HL-60/S4 treated with retinoic acid at 250 ng/mL for 4 days and 3 days (cell line): ENCODE measurements at regions not wholly inside any gene's neighbourhood (a gene's known extent, or its start where the extent isn't known, plus 50 kb on each side); places are given as distances from the start of the nearest gene placed in this dataset.
"Not testable (repeated sequence)": the region's sequence is repeated elsewhere in the genome, so short reads cannot be mapped to it uniquely, and the experiment has no call there.

Experiments
- in situ Hi-C: fragments of 300-500 bp; cut with MboI; formaldehyde crosslinking; loops from 2 replicates; pipeline ENCODE4 v1.7.0; 2022; ENCODE audit warnings: low sequenced_read_pairs

DNA sequence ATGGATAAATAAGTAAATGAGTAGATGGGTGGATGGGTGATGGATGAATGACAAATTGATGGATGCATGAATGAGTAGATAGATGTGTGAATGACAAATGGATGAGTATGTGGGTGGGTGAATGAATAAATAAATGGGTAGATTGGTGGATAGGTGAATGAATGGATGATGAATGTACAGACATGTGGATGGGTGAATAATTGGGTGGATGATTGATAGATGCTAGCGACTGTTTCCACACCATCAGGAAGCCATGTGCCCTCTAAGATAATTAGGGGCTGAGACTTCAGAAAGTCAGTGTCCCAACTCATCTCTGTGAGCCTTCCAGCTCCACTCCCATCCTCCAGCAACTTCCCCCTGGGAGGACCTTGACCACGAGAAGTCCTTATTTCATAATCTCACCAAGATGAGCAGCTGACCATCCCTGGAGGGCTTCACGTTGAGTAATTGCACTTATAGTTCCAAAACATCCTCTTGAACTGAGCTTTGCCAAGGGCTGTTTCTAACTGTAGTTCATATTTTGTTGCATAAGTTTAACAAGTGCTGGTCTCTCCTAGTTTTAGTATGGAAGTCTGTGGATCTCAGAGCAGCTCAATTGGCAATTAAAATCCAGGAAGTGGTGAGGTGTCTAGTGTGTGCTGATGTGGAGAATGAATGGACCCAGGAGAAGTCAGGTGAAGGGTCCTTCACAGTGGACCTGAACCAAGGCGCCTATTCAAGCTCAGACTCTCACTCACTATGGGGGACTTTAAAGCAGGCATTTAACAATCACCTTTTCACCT lies 295.7 kb downstream of the ADGRD1 start:
- in situ Hi-C loops = no loop called here

DNA sequence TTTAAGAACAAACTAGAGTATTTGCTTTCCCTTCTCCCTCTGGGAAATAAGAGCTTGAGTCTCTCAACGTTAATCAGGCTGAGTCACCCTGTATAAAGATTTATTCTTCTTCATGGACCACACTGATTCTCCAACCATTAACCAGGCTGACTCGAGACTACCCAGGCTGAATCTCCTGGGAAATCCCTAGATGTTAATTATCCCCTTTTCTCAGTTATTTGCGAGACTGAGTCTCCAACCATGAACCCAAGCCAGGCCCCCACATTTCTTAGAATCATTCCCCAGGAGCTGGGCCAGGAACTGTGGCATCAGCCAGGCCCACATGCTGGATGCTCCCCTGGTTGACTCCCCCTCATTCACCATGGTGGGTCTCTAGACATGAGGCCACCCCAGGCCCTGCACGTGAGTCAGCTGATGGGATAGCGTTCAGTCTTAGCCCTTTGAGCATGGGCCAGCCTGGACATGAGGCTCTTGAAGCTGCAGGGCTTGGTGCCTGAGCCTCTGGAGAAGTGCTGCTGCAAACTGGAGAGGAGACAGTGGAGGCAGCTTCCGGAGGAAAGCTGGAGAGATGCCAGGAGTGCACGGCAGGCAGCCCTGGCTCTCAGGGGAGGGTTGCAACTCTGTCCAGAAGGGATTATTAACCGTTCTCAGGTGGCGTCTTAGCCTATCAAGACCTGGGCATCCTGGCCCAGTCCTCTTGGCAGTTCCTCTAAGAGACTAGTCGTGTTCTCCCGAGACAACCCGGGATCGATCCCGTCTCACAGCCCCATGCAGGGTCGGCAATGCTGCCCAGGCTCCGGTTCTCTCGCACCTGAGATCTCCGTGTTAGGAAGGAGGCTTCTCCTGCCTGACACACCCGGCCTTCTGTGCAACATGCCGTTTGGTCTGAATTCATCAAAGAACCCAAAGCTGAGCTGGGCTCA lies 296.6 kb downstream of the ADGRD1 start:
- in situ Hi-C loops = no loop called here

DNA sequence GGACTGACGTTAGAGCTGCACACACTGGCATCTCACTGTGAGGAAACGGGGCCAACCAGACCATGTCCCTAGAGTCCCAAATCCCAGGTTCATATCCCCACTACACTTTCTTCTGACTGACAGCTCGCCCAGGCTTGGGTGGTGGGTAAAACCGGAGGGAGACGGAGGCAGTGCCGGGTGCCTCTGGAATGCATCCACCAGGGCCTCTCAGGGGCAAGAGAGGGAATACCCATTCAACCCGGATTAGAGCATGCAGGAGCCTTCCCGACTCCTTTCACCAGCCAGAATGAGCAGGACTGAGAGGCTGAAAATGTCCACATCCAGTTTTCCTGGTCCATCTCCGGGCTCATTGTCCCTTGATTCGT lies 297.2 kb downstream of the ADGRD1 start:
- in situ Hi-C loops = no loop called here

DNA sequence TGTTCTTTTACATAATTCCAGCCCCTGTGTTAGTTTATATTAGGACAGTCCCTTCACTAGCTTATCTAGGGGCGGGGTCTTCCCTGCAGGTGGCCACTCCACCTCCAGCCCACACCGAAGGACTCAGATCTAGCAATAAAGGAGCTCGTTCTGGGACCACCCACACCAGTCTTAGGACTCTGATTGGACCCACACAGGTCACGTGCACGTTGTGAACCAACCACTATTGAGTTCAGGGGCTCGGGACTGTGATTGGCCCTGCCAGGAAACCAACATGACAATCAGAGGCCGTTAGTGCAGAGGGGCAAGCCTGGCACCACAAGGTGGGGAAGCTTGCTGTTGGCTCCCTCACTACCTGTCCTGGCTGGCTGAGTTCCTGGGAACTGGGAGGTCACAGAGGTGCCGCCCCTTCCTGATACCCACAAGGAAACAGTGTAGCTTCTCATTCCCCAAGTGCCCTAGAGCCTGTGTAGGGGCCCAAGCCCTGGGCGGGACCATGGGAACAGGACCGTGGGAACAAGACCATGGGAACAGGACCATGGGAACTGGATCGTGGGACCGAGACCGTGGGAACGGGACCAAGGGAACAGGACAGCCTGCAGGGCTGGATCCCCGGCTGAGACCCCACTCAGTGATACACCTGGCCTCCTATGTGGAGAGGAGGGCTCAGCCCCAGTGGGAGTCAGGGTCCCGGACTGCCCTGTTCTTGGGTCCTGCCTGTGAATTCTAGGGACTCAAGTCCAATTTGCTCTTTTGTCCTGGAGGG lies 297.8 kb downstream of the ADGRD1 start:
- in situ Hi-C loops = no loop called here

DNA sequence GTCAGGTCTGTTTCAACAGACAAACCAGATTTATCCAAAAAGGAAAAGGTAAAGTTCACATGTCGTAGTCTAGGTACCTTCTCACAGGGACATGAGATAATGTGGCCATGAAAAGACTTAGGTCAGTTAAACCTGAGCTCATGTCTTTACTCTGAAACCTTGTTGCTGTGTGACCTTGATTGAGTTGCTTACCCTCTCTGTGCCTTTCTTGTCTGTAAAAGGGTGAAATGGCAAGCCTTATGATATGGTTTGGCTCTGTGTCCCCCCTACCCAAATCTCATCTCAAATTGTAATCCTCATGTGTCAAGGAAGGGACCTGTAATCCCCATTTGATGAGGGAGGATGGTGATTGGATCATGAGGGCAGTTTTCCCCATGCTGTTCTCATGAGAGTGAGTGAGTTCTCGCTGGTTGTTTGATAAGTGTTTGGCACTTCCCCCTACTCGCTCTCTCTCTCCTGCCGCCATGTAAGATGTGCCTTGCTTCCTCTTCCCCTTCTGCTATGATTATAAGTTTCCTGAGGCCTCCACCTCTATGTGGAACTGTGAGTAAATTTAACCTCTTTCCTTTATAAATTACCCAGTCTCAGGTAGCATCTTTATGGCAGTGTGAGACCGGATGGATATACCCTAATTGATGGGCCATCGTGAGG lies 299.8 kb downstream of the ADGRD1 start:
- in situ Hi-C loops = no loop called here

DNA sequence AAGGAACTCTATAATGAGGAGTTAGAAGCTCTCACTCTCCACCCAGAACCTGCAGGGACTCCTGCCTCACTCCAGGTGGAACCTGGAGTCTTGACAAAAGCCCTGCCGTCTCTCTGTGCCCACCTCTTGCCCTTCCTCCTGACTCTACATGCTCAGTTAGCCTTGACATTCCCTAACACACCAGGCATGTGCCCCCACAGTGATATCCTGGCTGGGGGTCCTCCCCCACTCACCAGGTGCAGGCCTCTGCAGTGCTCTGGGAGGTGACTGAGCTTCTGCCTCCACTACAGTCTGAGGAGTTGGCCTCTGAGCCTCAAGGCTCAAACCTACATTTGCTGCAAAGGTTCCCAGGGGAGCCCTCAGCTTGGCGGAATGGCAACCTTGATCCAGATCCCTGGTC lies 300.7 kb downstream of the ADGRD1 start:
- in situ Hi-C loops = no loop called here

DNA sequence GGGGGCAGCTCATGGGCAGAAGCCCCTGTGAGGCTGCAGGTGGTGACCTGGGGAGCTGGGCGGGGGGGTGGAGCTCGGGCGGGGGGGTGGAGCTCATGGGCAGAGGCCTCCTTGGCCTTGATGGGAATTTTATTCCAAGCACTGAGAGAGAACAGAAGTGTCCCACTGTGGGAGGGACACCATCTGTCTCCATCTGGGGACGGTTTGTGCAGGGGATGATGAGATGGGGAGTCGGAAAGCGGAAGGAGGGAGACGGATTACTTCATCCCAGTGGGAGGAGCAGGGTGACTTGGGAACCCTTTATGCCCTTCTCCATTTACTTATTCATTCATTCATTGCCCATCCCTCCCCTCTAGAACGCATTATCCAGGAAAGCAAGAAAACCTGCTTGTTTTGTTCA lies 304.7 kb downstream of the ADGRD1 start:
- in situ Hi-C loops = no loop called here

DNA sequence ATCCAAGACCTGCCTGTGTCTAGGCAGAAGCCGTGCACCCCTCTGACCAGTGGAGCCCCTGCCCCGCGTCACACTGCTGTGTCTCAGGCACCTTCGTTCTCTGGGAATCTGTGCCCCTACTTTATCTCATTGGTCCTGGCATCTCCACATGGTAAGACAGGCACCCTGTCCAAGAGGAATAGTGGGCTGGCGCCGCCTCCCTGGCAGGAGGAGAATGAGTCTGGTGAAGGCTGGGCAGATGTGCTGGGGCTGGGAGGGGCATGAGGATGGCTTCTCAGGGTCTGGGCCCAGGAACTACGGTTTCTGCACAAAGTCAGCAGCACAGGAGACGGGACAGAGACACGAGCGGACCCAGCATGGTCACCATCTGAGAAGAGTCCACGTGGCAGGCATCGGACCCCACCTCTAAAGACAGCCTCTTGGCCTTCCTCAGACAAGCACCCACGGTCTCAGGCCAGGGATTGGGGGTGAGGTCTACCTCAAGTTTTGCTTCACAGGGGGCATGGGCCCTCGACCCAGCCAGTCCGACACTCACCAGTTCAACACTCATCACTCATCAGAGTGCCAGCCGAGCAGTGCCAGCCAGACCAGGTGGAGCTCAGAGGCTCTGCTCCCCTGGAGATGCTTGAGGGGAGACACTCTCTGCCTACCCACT lies 306.7 kb downstream of the ADGRD1 start:
- in situ Hi-C loops = no loop called here

DNA sequence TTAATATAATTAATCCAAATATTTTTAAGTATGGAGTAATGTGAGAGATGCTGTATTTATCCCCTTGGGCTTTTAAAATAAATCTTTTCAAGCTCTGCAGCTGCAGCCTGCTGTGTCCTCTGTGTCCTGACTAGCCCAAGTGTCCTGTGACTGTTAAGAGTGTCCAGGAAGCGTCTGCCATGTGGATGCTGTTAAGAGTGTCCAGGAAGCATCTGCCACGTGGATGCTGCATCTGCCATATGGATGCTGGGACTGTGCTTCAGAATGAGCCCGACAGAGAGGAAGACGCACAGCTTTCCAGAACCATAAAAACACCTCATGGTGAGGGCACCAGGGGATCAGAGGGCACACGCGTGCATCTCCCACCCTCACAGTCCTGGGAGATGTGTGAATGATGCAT lies 307.2 kb downstream of the ADGRD1 start:
- in situ Hi-C loops = no loop called here

DNA sequence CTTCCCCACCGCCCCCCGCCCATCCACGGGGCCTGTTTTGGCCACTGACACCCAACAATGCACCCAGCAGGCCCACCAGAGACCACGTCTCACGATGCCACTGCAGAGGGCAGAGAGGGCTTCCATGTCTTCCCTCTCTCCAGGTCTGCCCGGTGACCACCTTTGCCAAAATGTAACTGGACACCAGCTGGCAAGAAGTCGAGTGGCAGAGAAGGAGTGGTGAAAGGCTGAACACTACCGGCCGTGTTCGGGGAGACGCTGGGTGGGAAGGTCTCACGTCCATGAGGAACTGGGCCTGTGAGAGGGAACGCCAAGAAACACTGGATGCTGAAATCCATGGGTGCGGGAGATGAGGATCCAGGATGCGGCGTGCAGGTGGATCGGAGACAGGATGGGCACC lies 308.2 kb downstream of the ADGRD1 start:
- in situ Hi-C loops = no loop called here

DNA sequence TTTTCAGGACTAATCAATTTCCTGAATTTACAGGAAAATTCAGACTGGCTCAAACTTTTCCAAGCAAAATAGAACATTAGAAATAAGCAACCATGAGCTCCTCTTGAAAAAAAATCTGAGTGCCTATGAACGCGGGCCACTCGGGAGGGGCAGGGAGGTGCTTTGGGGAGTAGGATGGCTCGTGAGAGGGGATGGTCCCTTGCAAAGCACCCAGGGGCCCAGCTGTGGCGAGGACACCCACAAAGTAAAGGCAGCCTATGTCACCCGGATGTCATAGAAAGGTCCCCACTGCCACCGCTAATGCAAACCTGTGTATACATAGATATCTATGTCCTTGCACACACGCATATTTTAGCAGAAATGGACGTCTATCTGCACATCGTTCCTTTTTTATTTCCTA lies 309.9 kb downstream of the ADGRD1 start:
- in situ Hi-C loops = no loop called here

DNA sequence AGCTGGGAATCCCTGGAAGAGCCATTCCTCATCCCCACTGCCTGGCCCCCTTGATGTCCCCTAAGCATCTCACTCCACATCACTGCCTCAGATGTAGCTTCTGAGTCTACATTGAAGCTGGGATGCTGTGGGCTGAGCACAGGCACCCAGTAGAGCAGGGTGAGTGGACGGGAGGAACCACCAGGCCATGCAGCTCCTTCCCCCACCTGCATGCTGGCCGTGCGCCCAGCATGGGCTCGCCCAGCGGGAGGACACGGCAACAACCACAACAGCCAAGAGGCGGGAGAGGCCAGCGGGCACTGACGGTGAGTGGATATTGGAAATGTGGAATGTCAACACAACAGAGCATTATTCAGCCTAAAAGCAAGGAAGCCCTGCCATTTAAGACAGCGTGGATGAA lies 310.9 kb downstream of the ADGRD1 start:
- in situ Hi-C loops = no loop called here

DNA sequence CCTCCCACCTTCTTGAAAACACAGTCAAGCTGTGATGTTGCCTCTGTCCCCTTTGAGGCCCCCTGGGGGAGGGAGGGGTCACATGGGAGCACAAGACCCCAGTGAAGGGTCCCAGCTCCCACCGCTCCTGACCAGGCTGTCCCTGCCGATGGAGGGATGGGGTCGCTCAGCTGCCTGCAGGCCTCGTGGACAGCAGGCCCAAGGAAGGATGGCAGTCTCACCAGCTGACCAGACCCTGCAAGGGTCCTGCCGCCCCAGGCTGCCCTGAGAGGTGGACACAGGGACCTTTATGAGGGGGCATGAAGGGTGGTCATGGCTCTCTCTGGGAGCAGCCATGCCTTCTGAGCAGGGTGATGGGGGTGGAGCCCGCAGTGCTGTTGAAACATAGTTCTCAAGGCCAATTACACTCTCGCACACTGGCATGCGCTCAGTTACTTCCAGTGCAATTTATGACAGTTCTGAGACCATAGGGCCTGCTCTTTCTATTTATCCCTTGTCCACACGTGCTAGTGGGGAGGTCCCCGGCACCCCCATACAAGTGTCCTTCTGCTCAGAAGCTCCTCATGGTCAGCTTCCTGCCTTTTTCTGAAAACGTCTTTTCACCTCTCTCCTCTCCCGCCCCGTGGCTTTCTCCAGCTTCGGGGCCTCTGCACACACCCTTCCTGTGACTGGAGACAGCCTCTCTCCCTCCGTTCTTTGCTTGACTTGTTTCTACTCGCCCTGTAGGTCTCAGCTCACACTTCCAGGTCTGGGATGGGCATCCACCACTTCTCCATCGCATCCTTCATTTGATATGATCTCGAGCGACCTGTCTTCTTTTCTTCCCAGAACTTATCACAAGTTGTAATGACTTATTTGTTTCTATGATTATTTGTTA lies 313.1 kb downstream of the ADGRD1 start:
- in situ Hi-C loops = no loop called here

DNA sequence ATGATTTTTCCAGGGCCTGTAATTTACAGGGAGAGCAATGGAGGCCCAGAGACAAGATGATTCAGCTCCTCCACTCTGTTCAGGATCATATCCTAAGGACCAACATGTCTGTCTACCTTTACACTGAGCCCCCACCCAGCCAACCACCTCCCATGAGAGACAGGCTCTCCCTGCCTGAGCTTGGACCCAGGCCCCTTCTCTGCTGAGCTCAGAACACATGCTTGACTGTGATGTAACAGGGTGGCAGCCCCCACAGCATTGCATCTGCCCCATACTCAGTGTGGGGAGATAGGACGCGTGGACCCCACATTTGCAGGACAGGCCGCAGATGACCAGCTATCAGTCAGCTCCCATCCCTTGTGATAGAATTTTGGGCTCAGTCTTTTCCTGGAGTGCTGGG lies 313.9 kb downstream of the ADGRD1 start:
- in situ Hi-C loops = no loop called here

DNA sequence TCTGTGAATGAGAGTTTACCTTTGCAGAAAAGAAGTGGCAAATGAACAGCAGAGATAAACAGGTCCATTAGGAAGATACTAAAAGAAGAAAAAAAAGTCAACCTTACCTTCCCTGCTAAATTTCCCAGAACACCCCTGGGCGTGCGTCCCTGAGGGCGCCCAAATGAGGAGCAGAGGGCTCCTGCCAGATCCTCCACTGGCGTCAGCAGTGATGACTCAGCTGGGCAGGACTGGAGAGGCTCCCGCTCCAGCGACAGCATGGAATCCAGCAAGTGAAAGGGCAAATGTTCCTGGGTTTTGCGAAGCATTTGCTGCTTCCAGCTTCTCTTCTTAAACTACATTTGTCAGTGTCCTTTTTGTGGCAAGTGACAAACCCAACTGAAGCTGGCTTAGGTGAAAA lies 314.4 kb downstream of the ADGRD1 start:
- in situ Hi-C loops = not testable (repeated sequence)

DNA sequence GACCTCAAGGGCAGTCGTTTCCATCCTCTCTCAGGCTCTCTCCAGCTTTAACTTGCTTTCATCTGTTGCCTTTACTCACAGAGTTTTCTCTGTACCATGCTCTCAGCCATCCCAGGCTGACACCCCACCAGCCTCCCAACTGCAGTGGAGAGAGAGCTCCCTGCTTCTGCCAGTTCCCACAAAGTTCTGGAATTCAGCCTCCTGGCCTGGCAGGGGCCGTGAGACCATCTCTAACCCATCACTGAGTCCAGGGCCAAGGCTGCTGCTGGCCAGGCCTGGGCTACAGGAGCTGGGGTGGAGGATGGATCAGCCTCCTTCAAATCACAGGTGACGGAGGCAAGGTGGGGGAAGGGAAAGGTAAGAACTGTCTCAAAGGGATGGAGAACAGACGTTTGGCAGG lies 314.9 kb downstream of the ADGRD1 start:
- in situ Hi-C loops = not testable (repeated sequence)

DNA sequence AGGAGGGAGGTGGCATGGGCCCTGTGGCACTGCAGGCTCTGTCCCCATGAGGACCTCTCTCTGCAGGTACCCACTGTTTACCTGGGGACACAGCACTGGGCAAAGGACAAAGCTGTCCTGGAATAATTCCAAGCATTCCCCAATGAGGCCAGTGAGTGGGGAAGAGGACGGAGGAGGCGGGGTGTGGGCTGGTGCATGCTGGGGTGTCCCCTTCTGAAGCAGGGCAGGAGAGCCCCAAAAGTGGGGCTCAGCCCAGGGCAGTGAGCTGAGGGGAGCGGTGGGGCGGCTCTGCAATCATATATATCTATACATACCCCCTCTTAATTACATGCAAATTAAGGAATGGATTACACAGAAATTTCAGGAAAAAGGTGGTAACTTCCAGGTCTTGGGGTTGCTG lies 315.8 kb downstream of the ADGRD1 start:
- in situ Hi-C loops = no loop called here

DNA sequence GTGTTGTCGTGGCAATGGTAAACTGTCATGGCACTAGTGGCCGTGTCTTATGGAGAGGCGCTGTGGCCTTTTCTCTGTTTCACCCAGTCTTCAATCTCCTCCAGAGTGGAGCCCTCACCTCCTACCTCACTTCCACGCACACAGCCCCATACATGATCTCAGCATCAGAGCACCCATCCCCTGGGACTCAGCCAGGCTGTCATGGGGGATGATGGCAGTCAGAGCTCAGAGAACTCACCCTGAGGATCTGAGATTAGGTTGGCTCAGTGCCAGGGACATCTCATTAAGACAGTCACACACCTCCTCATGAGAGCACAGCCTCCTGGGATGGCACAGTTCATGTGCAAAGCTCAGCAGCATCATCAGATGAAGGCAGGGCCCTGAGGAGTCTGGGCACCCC lies 316.3 kb downstream of the ADGRD1 start:
- in situ Hi-C loops = not testable (repeated sequence)

DNA sequence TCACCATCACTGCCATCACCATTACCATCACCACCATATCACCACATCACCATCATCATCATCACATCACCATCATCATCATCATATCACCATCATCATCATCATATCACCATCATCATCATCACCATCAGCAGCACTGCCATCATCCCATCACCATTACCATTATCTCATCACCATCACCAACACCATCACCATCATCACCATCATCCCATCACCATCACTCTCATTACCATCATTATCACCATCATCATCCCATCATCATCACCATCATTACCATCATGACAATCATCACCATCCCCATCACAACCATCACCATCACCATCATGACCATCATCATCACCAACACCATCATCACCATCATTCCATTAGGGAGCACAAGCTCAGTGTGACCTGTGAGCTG lies 318.0 kb downstream of the ADGRD1 start:
- in situ Hi-C loops = no loop called here
